Breast epithelium (tissue), 3 donors: ENCODE measurements at regions not wholly inside any gene's neighbourhood (a gene's known extent, or its start where the extent isn't known, plus 50 kb on each side); places are given as distances from the start of the nearest gene placed in this dataset.

Source experiments
- POLR2A ChIP-seq: fragments of 450-650 bp; IDR thresholded peaks from one replicate; pipeline ENCODE4 v1.6.1; 2016; ENCODE audit warnings: antibody characterized with exemption, mild to moderate bottlenecking, moderate library complexity
- TF ChIP-seq, protein P1 (sequence below), 3 donors: fragments of 450-650 bp; IDR thresholded peaks; one replicate each; pipeline ENCODE4 v1.5.1; 2016 to 2017; ENCODE audit warnings: antibody characterized with exemption in 3 of 3, mild to moderate bottlenecking in 3 of 3, moderate library complexity in 3 of 3

DNA sequence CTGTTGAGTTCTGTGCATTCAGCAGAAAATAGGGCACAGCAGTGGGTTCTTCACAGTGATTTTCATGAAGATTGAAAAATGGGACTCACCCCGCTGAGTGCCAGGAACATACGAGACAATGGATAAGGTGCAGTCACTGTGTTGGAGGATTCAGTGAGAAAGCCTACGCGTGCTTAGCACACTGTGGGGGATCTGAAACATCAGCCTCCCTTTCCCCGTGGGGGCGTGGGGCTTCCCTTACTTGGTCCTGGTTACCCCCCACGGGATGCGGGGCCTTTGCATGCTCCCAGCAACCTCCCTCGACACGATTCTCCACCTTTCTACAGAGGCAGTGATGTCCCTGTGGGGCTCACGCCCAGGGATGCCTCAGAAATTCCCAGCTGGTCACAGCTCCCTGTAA, 252.2 kb upstream of the C1orf174 start:
- TF ChIP-seq, protein P1, sequence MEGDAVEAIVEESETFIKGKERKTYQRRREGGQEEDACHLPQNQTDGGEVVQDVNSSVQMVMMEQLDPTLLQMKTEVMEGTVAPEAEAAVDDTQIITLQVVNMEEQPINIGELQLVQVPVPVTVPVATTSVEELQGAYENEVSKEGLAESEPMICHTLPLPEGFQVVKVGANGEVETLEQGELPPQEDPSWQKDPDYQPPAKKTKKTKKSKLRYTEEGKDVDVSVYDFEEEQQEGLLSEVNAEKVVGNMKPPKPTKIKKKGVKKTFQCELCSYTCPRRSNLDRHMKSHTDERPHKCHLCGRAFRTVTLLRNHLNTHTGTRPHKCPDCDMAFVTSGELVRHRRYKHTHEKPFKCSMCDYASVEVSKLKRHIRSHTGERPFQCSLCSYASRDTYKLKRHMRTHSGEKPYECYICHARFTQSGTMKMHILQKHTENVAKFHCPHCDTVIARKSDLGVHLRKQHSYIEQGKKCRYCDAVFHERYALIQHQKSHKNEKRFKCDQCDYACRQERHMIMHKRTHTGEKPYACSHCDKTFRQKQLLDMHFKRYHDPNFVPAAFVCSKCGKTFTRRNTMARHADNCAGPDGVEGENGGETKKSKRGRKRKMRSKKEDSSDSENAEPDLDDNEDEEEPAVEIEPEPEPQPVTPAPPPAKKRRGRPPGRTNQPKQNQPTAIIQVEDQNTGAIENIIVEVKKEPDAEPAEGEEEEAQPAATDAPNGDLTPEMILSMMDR (IDR thresholded peaks at IDR 0.05): no peak
- no peak for TF ChIP-seq POLR2A
